ENCODE measurements at regions not wholly inside any gene's neighbourhood (a gene's known extent, or its start where the extent isn't known, plus 50 kb on each side); places are given as distances from the start of the nearest gene placed in this dataset.

- Histone ChIP-seq H3K27ac (ENCODE audit: low read depth in 1 of 2, low read length in 2 of 2) (no peak overlapping the region), H3K27me3 (ENCODE audit: control insufficient read depth in 4 of 4, insufficient read depth in 4 of 4, low read length in 3 of 4) (peaks cover 0 to 3% (median 0%) of the 10 kb centered on the region in 4 donors), H3K36me3 (ENCODE audit: control insufficient read depth in 4 of 4, insufficient read depth in 3 of 4, low read depth in 1 of 4, low read length in 3 of 4) (no peaks in the 10 kb centered on the region), H3K9ac (ENCODE audit: low read depth in 1 of 2, low read length in 2 of 2) (no peak overlapping the region), H3K9me3 (ENCODE audit: control insufficient read depth in 4 of 4, low read length in 3 of 4) (peaks cover 0 to 1% (median 0%) of the 10 kb centered on the region in 4 donors), H3K4me3 (ENCODE audit: low read depth in 1 of 3, low read length in 3 of 3) (no peak overlapping the region), H3K4me1 (ENCODE audit: control insufficient read depth in 4 of 4, insufficient read depth in 4 of 4, low read length in 3 of 4) (no peaks in the 10 kb centered on the region)
- TF ChIP-seq NR2F2 (IDR thresholded peaks at IDR 0.05) (no peak), FOXA2 (IDR thresholded peaks at IDR 0.05) (no peak), ATF3 (IDR thresholded peaks at IDR 0.05) (no peak), ZBTB33 (IDR thresholded peaks at IDR 0.05) (no peak), HNF4A (conservative IDR thresholded peaks at IDR 0.05) (no peak), REST (IDR thresholded peaks at IDR 0.05) (no peak), FOXA1 (IDR thresholded peaks at IDR 0.05) (no peak), TAF1 (conservative IDR thresholded peaks at IDR 0.05) (no peak), RXRA (IDR thresholded peaks at IDR 0.05) (no peak), GABPA (IDR thresholded peaks at IDR 0.05 in 1 of 2, conservative IDR thresholded peaks at IDR 0.05 in 1 of 2) (no peak), EGR1 (IDR thresholded peaks at IDR 0.05; ENCODE audit: low read depth in 2 of 2) (no peak), SP1 (IDR thresholded peaks at IDR 0.05) (no peak), JUND (IDR thresholded peaks at IDR 0.05) (no peak), MAX (IDR thresholded peaks at IDR 0.05) (no peak), HNF4G (IDR thresholded peaks at IDR 0.05) (no peak), RAD21 (IDR thresholded peaks at IDR 0.05) (no peak)
- 92% methylated on average over 1 of the region's 1 CpG for WGBS
- no peak for DNase-seq (ENCODE audit: low spot score)
Observed at GRCh38 chr12:25699454-25699853, 146.4 kb upstream of the LMNTD1 start.

- no peak overlapping the region for H3K9ac ChIP-seq (ENCODE audit: low read depth in 1 of 2, low read length in 2 of 2)
- DNase-seq (ENCODE audit: low spot score): no peak
- WGBS: 83% methylated on average over 4 of the region's 4 CpGs
Observed at GRCh38 chr12:25701290-25701689, 148.2 kb upstream of the LMNTD1 start.

More at GRCh38 chr12:25701290-25701689, 148.2 kb upstream of the LMNTD1 start:
- Histone ChIP-seq H3K27me3 (ENCODE audit: control insufficient read depth in 4 of 4, insufficient read depth in 4 of 4, low read length in 3 of 4) (peaks cover 0 to 3% (median 0%) of the 10 kb centered on the region in 4 donors), H3K4me3 (ENCODE audit: low read depth in 1 of 3, low read length in 3 of 3) (no peak overlapping the region), H3K27ac (ENCODE audit: low read depth in 1 of 2, low read length in 2 of 2) (no peak overlapping the region), H3K9me3 (ENCODE audit: control insufficient read depth in 4 of 4, low read length in 3 of 4) (peaks cover 0 to 3% (median 0%) of the 10 kb centered on the region in 4 donors), H3K4me1 (ENCODE audit: control insufficient read depth in 4 of 4, insufficient read depth in 4 of 4, low read length in 3 of 4) (no peaks in the 10 kb centered on the region), H3K36me3 (ENCODE audit: control insufficient read depth in 4 of 4, insufficient read depth in 3 of 4, low read depth in 1 of 4, low read length in 3 of 4) (no peaks in the 10 kb centered on the region)
- TF ChIP-seq RXRA (IDR thresholded peaks at IDR 0.05) (no peak), FOXA2 (IDR thresholded peaks at IDR 0.05) (no peak), REST (IDR thresholded peaks at IDR 0.05) (no peak), HNF4A (conservative IDR thresholded peaks at IDR 0.05) (no peak), SP1 (IDR thresholded peaks at IDR 0.05) (no peak), FOXA1 (IDR thresholded peaks at IDR 0.05) (no peak), CTCF (IDR thresholded peaks at IDR 0.05; ENCODE audit: low read depth, low read length, missing input control) (no peak), JUND (IDR thresholded peaks at IDR 0.05) (no peak)

Data from liver (tissue), 8 donors.